ENCODE measurements at regions not wholly inside any gene's neighbourhood (a gene's known extent, or its start where the extent isn't known, plus 50 kb on each side); places are given as distances from the start of the nearest gene placed in this dataset.

- Histone ChIP-seq H3K27me3 (ENCODE audit: control insufficient read depth in 2 of 2, insufficient read depth in 2 of 2, low read length in 2 of 2) (no peaks in the 10 kb centered on the region), H3K4me3 (replicated peaks in 1 of 3; ENCODE audit: insufficient read depth in 1 of 3, low read depth in 1 of 3, low read length in 3 of 3) (no peak overlapping the region), H4K20me1 (replicated peaks; ENCODE audit: control insufficient read depth, extremely low read depth, insufficient read depth, low read length) (no peaks in the 10 kb centered on the region), H3K36me3 (ENCODE audit: control insufficient read depth in 2 of 2, extremely low read depth in 1 of 2, insufficient read depth in 2 of 2, low read length in 2 of 2) (no peaks in the 10 kb centered on the region), H3K9me3 (replicated peaks; ENCODE audit: control insufficient read depth, insufficient read depth, low read length) (no peaks in the 10 kb centered on the region), H3K79me2 (ENCODE audit: control insufficient read depth, insufficient read depth, low read length) (no peaks in the 10 kb centered on the region), H2AFZ (ENCODE audit: low read depth, low read length) (no peak overlapping the region), H3K9ac (replicated peaks; ENCODE audit: extremely low read depth, insufficient read depth, low read length) (no peak overlapping the region), H3K4me2 (ENCODE audit: insufficient read depth, low read length) (no peak overlapping the region), H3K9me1 (replicated peaks; ENCODE audit: control insufficient read depth, extremely low read depth, insufficient read depth, low read length) (no peaks in the 10 kb centered on the region), H3K4me1 (ENCODE audit: control insufficient read depth, extremely low read depth, insufficient read depth, low read length) (no peaks in the 10 kb centered on the region), H3K27ac (ENCODE audit: insufficient read depth, low read depth, low read length) (no peak overlapping the region)
- intact Hi-C loops (cut with micrococcal nuclease), result no loop called here
- CTCF ChIA-PET, result no interaction called here
- dilution Hi-C loops (cut with MboI; ENCODE audit: extremely low pct_ligation_motif_present, low sequenced_read_pairs), result no loop called here
- no peak for TF ChIP-seq GATA2 (IDR thresholded peaks at IDR 0.05; ENCODE audit: insufficient read depth, insufficient read length, low read depth, low read length)
- no peak for TF ChIP-seq FOS (IDR thresholded peaks at IDR 0.05; ENCODE audit: borderline replicate concordance, insufficient read depth, low read length)
- TF ChIP-seq EZH2 (IDR thresholded peaks at IDR 0.05; ENCODE audit: borderline replicate concordance, low read depth, low read length, severe bottlenecking), result no peak
- no peak for TF ChIP-seq CTCF (IDR thresholded peaks at IDR 0.05; ENCODE audit: extremely low read depth in 1 of 2, insufficient read depth in 1 of 2, low read depth in 1 of 2, low read length in 2 of 2)
- TF ChIP-seq JUN (IDR thresholded peaks at IDR 0.05; ENCODE audit: borderline replicate concordance, insufficient read depth, insufficient read length, low read depth), result no peak
- TF ChIP-seq MYC (IDR thresholded peaks at IDR 0.05; ENCODE audit: low read depth, low read length), result no peak
- TF ChIP-seq POLR2A (IDR thresholded peaks at IDR 0.05; ENCODE audit: low read depth, low read length), result no peak
- TF ChIP-seq, protein P1, sequence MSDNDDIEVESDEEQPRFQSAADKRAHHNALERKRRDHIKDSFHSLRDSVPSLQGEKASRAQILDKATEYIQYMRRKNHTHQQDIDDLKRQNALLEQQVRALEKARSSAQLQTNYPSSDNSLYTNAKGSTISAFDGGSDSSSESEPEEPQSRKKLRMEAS (IDR thresholded peaks at IDR 0.05; ENCODE audit: insufficient read depth, insufficient read length), result no peak
- no peak for TF ChIP-seq POLR2AphosphoS5 (IDR thresholded peaks at IDR 0.05; ENCODE audit: insufficient read depth, low read depth, low read length)
- POLR2A ChIA-PET, result no interaction called here
- FAIRE-seq (no peak), DNase-seq (ENCODE audit: low read depth, low spot score) (no peak)
- no TSS peak for BruUV-seq (replicated peaks)
Measured at GRCh38 chr5:125882061-125882460, 541.1 kb upstream of the GRAMD2B start.

Data from endothelial cell of umbilical vein (primary cell).